WTC11 (cell line): ENCODE measurements at regions not wholly inside any gene's neighbourhood (a gene's known extent, or its start where the extent isn't known, plus 50 kb on each side); places are given as distances from the start of the nearest gene placed in this dataset.

Experiments
- ATAC-seq: fragments of 200-7000 bp; cut with Tn5 transposase; 2 replicates; pipeline ENCODE4 v1.10.0; 2021; ENCODE audit warnings: mild to moderate bottlenecking, moderate library complexity
- CTCF ChIA-PET: fragments of 300-600 bp; sonication (Branson Sonifier 250); formaldehyde crosslinking; loops from one replicate; lab custom pipeline; 2021; ENCODE audit warnings: antibody characterized with exemption; lab: Charles Lee
- POLR2A ChIA-PET: fragments of 350-600 bp; sonication (Branson Sonifier 250); formaldehyde crosslinking; loops from one replicate; lab custom pipeline; 2021; ENCODE audit warnings: antibody characterized with exemption; lab: Charles Lee
- DNase-seq: peaks from one replicate; pipeline ENCODE4 v3.0.0; 2021; ENCODE audit warnings: low spot score
- H3K27ac Mint-ChIP-seq: 2 replicates; pipeline ENCODE4 v1.8.0; 2021; ENCODE audit warnings: mixed read lengths
- H3K27me3 Mint-ChIP-seq: 2 replicates; pipeline ENCODE4 v1.8.0; 2021; ENCODE audit warnings: low read depth, mild to moderate bottlenecking, moderate library complexity, mixed read lengths
- H3K36me3 Mint-ChIP-seq: 2 replicates; pipeline ENCODE4 v1.8.0; 2021; ENCODE audit warnings: mixed read lengths
- H3K4me1 Mint-ChIP-seq: 2 replicates; pipeline ENCODE4 v1.8.0; 2022; ENCODE audit warnings: mixed read lengths
- H3K4me3 Mint-ChIP-seq: 2 replicates; pipeline ENCODE4 v1.8.0; 2021; ENCODE audit warnings: mild to moderate bottlenecking, moderate library complexity, mixed read lengths
- H3K9me3 Mint-ChIP-seq: 2 replicates; pipeline ENCODE4 v1.8.0; 2021; ENCODE audit warnings: mixed read lengths
- ATF3 ChIP-seq: sonication (generic); formaldehyde crosslinking; conservative IDR thresholded peaks from 2 replicates; pipeline ENCODE4 v1.8.1; 2022; ENCODE audit warnings: mild to moderate bottlenecking, missing genetic modification reagents
- CDX4 ChIP-seq: fragments of 250-450 bp; sonication (Bioruptor Pico); IDR thresholded peaks from 2 replicates; pipeline ENCODE4 v1.9.0; 2021; ENCODE audit warnings: moderate library complexity, mild to moderate bottlenecking, inconsistent platforms, borderline replicate concordance
- E2F4 ChIP-seq: sonication (generic); formaldehyde crosslinking; IDR thresholded peaks from 2 replicates; pipeline ENCODE4 v1.8.1; 2022; ENCODE audit warnings: low read depth, mild to moderate bottlenecking, moderate library complexity, missing genetic modification reagents, borderline replicate concordance
- ERG ChIP-seq: fragments of 250-450 bp; sonication (Bioruptor Pico); IDR thresholded peaks from 2 replicates; pipeline ENCODE4 v1.8.0; 2021; ENCODE audit warnings: mild to moderate bottlenecking
- GABPB1 ChIP-seq: sonication (generic); formaldehyde crosslinking; IDR thresholded peaks from 2 replicates; pipeline ENCODE4 v1.8.1; 2023; ENCODE audit warnings: mild to moderate bottlenecking, missing genetic modification reagents
- GRHL2 ChIP-seq: fragments of 250-450 bp; sonication (Bioruptor Pico); IDR thresholded peaks from 2 replicates; pipeline ENCODE4 v1.8.0; 2022; ENCODE audit warnings: mild to moderate bottlenecking, moderate library complexity; ENCODE audit not compliant: insufficient replicate concordance, severe bottlenecking
- NFE2L1 ChIP-seq: sonication (generic); formaldehyde crosslinking; IDR thresholded peaks from 2 replicates; pipeline ENCODE4 v1.8.1; 2023; ENCODE audit warnings: missing genetic modification reagents
- NR2C2 ChIP-seq: sonication (generic); formaldehyde crosslinking; IDR thresholded peaks from 2 replicates; pipeline ENCODE4 v1.8.0; 2022; ENCODE audit warnings: mild to moderate bottlenecking, missing genetic modification reagents
- PREB ChIP-seq: sonication (generic); formaldehyde crosslinking; IDR thresholded peaks from 2 replicates; pipeline ENCODE4 v1.8.1; 2022; ENCODE audit warnings: mild to moderate bottlenecking, missing genetic modification reagents, moderate library complexity, borderline replicate concordance
- RELA ChIP-seq: sonication (generic); formaldehyde crosslinking; IDR thresholded peaks from 2 replicates; pipeline ENCODE4 v1.8.1; 2022; ENCODE audit warnings: missing genetic modification reagents, mild to moderate bottlenecking, borderline replicate concordance
- SOX15 ChIP-seq: fragments of 250-450 bp; sonication (Bioruptor Pico); IDR thresholded peaks from 2 replicates; pipeline ENCODE4 v1.9.0; 2021; ENCODE audit warnings: mild to moderate bottlenecking
- STAT6 ChIP-seq: sonication (generic); formaldehyde crosslinking; conservative IDR thresholded peaks from 2 replicates; pipeline ENCODE4 v1.8.1; 2023; ENCODE audit warnings: mild to moderate bottlenecking, low read depth, missing genetic modification reagents, moderate library complexity
- ZBTB43 ChIP-seq: sonication (generic); formaldehyde crosslinking; IDR thresholded peaks from 2 replicates; pipeline ENCODE4 v1.8.1; 2023; ENCODE audit warnings: mild to moderate bottlenecking, missing genetic modification reagents
- ZNF138 ChIP-seq: sonication (generic); formaldehyde crosslinking; conservative IDR thresholded peaks from 2 replicates; pipeline ENCODE4 v1.8.1; 2022; ENCODE audit warnings: mild to moderate bottlenecking, moderate library complexity, missing genetic modification reagents
- ZNF232 ChIP-seq: sonication (generic); formaldehyde crosslinking; IDR thresholded peaks from 2 replicates; pipeline ENCODE4 v1.8.0; 2022; ENCODE audit warnings: mild to moderate bottlenecking, missing genetic modification reagents
- ZSCAN18 ChIP-seq: fragments of 250-450 bp; sonication (Bioruptor Pico); IDR thresholded peaks from 2 replicates; pipeline ENCODE4 v2.1.2; 2022; ENCODE audit warnings: mild to moderate bottlenecking, moderate library complexity

GRCh38 chr2:100747551-100747950 is 72.4 kb upstream of the NPAS2 start:
- H3K9me3 Mint-ChIP-seq = peaks cover 17% of the 10 kb centered on the region; the same call in 1 of the 2 replicates
- H3K36me3 Mint-ChIP-seq = no peaks in the 10 kb centered on the region
- H3K4me1 Mint-ChIP-seq = no peaks in the 10 kb centered on the region
- POLR2A ChIA-PET = no interaction called here
- H3K27ac Mint-ChIP-seq = no peak overlapping the region
- CTCF ChIA-PET = no interaction called here
- DNase-seq (no peak), ATAC-seq (no peak)
- no peaks in the 10 kb centered on the region; the same call in 1 of the 2 replicates for H3K27me3 Mint-ChIP-seq
- TF ChIP-seq ZBTB43 (no peak), E2F4 (CRISPR knock-in tag) (no peak)
- no peak overlapping the region for H3K4me3 Mint-ChIP-seq

GRCh38 chr2:100747996-100748615 is 71.8 kb upstream of the NPAS2 start:
- TF ChIP-seq RELA (CRISPR knock-in tag) (no peak), STAT6 (CRISPR knock-in tag) (no peak), SOX15 (no peak), ZSCAN18 (CRISPR knock-in tag) (no peak)
- no peak overlapping the region for H3K4me3 Mint-ChIP-seq
- no peaks in the 10 kb centered on the region for H3K36me3 Mint-ChIP-seq
- POLR2A ChIA-PET = no interaction called here
- no peaks in the 10 kb centered on the region; the same call in 1 of the 2 replicates for H3K27me3 Mint-ChIP-seq
- no peak for ATAC-seq
- no peak for DNase-seq
- H3K9me3 Mint-ChIP-seq = peaks cover 17% of the 10 kb centered on the region; the same call in 1 of the 2 replicates
- H3K4me1 Mint-ChIP-seq = no peaks in the 10 kb centered on the region
- H3K27ac Mint-ChIP-seq = no peak overlapping the region
- CTCF ChIA-PET = no interaction called here

- Mint-ChIP-seq H3K9me3 (peaks cover 17% of the 10 kb centered on the region; the same call in 1 of the 2 replicates), H3K36me3 (no peaks in the 10 kb centered on the region), H3K4me1 (no peaks in the 10 kb centered on the region), H3K27ac (no peak overlapping the region), H3K27me3 (no peaks in the 10 kb centered on the region; the same call in 1 of the 2 replicates), H3K4me3 (no peak overlapping the region)
- ATAC-seq = no peak
- no peak for TF ChIP-seq ZBTB43
- no peak for TF ChIP-seq NR2C2 (CRISPR knock-in tag)
- no peak for TF ChIP-seq ZNF232 (CRISPR knock-in tag)
- no peak for TF ChIP-seq ZNF138
- no peak for TF ChIP-seq GABPB1
- no peak for TF ChIP-seq ERG (CRISPR knock-in tag)
- no peak for TF ChIP-seq CDX4
- TF ChIP-seq PREB (CRISPR knock-in tag) = no peak
- TF ChIP-seq GRHL2 (CRISPR knock-in tag) = no peak
- no peak for TF ChIP-seq RELA (CRISPR knock-in tag)
- TF ChIP-seq NFE2L1 (CRISPR knock-in tag) = no peak
- no peak for TF ChIP-seq ATF3
- TF ChIP-seq SOX15 = no peak
- POLR2A ChIA-PET = no interaction called here
- CTCF ChIA-PET = no interaction called here
- no peak for DNase-seq
Measured at GRCh38 chr2:100748673-100749072, 71.3 kb upstream of the NPAS2 start.
